Peyer's patch (tissue), 4 donors: ENCODE measurements at regions not wholly inside any gene's neighbourhood (a gene's known extent, or its start where the extent isn't known, plus 50 kb on each side); places are given as distances from the start of the nearest gene placed in this dataset.

Experiments used
- POLR2A ChIP-seq, 2 donors: fragments of 450-650 bp; IDR thresholded peaks; one replicate each; pipeline ENCODE4 v1.5.1; 2017; ENCODE audit warnings: antibody characterized with exemption in 2 of 2, mild to moderate bottlenecking in 2 of 2, moderate library complexity in 2 of 2
- TF ChIP-seq, protein P1 (sequence below), 6 experiments: fragments of 450-650 bp in 4 of 6; fragments of 200-600 bp in 2 of 6; sonication (generic) in 1 of 6; IDR thresholded peaks; one replicate each; pipeline ENCODE4 v1.5.1; 2017 to 2019; ENCODE audit warnings: antibody characterized with exemption in 6 of 6, mild to moderate bottlenecking in 3 of 6, moderate library complexity in 1 of 6

DNA sequence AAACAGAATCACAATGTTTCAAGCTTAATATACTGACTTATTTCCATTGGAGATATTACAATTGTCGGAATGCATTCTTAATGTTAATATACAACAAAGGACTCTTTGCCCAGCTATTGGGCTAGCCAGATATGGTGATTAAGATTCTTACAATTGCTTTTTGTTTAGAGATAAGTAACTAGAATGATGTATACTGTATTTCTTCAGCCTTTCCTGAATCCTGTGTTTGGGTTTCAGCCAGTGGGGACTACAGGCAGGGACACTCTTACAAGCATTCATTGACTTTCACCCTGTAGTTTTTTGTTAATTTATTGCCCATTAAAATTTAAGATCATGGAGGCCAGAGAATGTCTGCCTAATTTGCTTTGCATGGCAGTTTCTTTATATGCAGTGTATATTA is 254.1 kb upstream of the TMEFF2 start:
- TF ChIP-seq, protein P1, sequence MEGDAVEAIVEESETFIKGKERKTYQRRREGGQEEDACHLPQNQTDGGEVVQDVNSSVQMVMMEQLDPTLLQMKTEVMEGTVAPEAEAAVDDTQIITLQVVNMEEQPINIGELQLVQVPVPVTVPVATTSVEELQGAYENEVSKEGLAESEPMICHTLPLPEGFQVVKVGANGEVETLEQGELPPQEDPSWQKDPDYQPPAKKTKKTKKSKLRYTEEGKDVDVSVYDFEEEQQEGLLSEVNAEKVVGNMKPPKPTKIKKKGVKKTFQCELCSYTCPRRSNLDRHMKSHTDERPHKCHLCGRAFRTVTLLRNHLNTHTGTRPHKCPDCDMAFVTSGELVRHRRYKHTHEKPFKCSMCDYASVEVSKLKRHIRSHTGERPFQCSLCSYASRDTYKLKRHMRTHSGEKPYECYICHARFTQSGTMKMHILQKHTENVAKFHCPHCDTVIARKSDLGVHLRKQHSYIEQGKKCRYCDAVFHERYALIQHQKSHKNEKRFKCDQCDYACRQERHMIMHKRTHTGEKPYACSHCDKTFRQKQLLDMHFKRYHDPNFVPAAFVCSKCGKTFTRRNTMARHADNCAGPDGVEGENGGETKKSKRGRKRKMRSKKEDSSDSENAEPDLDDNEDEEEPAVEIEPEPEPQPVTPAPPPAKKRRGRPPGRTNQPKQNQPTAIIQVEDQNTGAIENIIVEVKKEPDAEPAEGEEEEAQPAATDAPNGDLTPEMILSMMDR (IDR thresholded peaks at IDR 0.05): no peak
- no peak for TF ChIP-seq POLR2A (IDR thresholded peaks at IDR 0.05)
